Tibial nerve (tissue), 4 donors: ENCODE measurements at regions not wholly inside any gene's neighbourhood (a gene's known extent, or its start where the extent isn't known, plus 50 kb on each side); places are given as distances from the start of the nearest gene placed in this dataset.

Experiments used
- EP300 ChIP-seq, 2 donors: sonication (generic); formaldehyde crosslinking; IDR thresholded peaks; one replicate each; pipeline ENCODE4 v1.6.1; 2017; ENCODE audit warnings: antibody characterized with exemption in 2 of 2, mild to moderate bottlenecking in 1 of 2
- POLR2A ChIP-seq, 2 donors: fragments of 450-650 bp; IDR thresholded peaks; one replicate each; pipeline ENCODE4 v1.6.1; 2017; ENCODE audit warnings: antibody characterized with exemption in 2 of 2, mild to moderate bottlenecking in 2 of 2, moderate library complexity in 2 of 2
- TF ChIP-seq, protein P1 (sequence below), 5 experiments: fragments of 200-600 bp in 3 of 5; fragments of 450-650 bp in 2 of 5; sonication (generic) in 3 of 5; IDR thresholded peaks; one replicate each; pipeline ENCODE4 v1.5.1; 2016 to 2019; ENCODE audit warnings: antibody characterized with exemption in 5 of 5, mild to moderate bottlenecking in 3 of 5, moderate library complexity in 2 of 5

- TF ChIP-seq, protein P1, sequence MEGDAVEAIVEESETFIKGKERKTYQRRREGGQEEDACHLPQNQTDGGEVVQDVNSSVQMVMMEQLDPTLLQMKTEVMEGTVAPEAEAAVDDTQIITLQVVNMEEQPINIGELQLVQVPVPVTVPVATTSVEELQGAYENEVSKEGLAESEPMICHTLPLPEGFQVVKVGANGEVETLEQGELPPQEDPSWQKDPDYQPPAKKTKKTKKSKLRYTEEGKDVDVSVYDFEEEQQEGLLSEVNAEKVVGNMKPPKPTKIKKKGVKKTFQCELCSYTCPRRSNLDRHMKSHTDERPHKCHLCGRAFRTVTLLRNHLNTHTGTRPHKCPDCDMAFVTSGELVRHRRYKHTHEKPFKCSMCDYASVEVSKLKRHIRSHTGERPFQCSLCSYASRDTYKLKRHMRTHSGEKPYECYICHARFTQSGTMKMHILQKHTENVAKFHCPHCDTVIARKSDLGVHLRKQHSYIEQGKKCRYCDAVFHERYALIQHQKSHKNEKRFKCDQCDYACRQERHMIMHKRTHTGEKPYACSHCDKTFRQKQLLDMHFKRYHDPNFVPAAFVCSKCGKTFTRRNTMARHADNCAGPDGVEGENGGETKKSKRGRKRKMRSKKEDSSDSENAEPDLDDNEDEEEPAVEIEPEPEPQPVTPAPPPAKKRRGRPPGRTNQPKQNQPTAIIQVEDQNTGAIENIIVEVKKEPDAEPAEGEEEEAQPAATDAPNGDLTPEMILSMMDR (IDR thresholded peaks at IDR 0.05): no peak
- TF ChIP-seq POLR2A (IDR thresholded peaks at IDR 0.05) (no peak), EP300 (IDR thresholded peaks at IDR 0.05) (no peak)
These were observed 523.0 kb upstream of the FOXG1 start for GRCh38 chr14:28243600-28243999.
